OCI-LY3 (cell line): ENCODE measurements at regions not wholly inside any gene's neighbourhood (a gene's known extent, or its start where the extent isn't known, plus 50 kb on each side); places are given as distances from the start of the nearest gene placed in this dataset.

Experiments used
- EZH2phosphoT487 ChIP-seq: fragments of 200-600 bp; shearing (Covaris generic); IDR thresholded peaks from 2 replicates; pipeline ENCODE4 v1.6.1; 2018; ENCODE audit warnings: antibody characterized with exemption, mixed run types, low read depth
- TF ChIP-seq, protein P1 (sequence below): fragments of 200-600, 300-600 bp; sonication (generic); IDR thresholded peaks from 2 replicates; pipeline ENCODE4 v1.5.1; 2014; ENCODE audit warnings: antibody characterized with exemption, low read length, low read depth

DNA sequence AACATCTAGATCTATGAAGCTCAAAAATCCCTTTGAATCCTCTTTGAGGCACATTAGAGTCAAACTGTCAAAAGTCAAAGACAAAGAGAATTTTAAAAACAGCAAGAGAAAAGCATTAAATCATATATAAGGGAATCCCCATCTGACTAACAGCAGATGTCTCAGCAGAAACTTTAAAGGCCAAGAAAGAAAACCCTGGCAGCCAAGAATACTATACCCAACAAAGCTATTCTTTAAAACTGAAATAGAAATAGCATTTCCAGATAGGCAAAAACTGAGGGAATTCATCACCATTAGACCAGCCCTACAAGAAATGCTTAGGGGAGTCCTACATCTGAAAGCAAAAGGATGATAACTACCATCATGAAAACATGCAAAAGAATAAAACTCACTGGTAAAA is 211.2 kb upstream of the PDZRN3 start:
- TF ChIP-seq, protein P1, sequence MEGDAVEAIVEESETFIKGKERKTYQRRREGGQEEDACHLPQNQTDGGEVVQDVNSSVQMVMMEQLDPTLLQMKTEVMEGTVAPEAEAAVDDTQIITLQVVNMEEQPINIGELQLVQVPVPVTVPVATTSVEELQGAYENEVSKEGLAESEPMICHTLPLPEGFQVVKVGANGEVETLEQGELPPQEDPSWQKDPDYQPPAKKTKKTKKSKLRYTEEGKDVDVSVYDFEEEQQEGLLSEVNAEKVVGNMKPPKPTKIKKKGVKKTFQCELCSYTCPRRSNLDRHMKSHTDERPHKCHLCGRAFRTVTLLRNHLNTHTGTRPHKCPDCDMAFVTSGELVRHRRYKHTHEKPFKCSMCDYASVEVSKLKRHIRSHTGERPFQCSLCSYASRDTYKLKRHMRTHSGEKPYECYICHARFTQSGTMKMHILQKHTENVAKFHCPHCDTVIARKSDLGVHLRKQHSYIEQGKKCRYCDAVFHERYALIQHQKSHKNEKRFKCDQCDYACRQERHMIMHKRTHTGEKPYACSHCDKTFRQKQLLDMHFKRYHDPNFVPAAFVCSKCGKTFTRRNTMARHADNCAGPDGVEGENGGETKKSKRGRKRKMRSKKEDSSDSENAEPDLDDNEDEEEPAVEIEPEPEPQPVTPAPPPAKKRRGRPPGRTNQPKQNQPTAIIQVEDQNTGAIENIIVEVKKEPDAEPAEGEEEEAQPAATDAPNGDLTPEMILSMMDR: no peak
- TF ChIP-seq EZH2phosphoT487: no peak
